ENCODE measurements at regions not wholly inside any gene's neighbourhood (a gene's known extent, or its start where the extent isn't known, plus 50 kb on each side); places are given as distances from the start of the nearest gene placed in this dataset.

DNA sequence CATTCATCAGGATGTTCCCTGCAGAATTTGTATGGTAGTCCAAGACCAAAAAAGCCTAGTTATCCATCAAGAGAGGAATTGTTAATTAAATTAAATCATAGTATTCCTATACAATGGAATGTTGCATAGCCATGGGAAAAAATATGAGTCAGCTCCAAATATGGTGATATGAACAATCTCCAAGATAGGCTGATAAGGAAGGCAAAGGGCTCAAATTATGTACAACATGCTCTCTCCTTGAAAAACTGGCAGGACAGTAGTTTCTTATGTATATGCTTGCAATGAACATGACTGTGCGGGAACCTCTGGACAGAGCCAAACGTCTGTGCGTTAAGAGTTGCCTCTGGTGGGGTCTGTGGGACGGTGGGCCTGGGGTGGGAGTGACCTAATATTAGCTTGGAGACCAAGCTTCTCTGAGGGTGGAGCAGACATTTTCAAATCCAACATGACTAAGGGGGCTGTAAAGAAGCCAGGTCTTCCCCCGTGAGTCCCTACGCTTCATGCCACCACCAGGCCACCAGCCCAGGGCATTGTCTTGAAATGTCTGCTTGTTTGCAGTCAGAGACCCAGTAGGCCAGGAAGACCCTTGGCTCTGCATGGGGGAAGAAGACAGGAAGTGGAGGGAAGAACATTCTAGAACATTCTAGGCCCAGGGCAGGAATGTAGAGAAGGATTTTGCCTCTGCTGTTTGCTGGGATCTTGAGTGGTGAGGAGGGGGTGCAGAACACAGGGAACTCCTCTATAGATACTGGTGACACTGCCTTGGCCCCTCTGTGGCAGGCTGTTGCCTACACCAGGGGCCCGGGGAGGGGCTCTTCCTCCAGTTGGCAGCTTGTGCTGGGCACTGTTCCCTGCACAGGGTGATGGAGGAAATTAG, 244.0 kb upstream of the HS6ST1 start:
- TF ChIP-seq, protein P1, sequence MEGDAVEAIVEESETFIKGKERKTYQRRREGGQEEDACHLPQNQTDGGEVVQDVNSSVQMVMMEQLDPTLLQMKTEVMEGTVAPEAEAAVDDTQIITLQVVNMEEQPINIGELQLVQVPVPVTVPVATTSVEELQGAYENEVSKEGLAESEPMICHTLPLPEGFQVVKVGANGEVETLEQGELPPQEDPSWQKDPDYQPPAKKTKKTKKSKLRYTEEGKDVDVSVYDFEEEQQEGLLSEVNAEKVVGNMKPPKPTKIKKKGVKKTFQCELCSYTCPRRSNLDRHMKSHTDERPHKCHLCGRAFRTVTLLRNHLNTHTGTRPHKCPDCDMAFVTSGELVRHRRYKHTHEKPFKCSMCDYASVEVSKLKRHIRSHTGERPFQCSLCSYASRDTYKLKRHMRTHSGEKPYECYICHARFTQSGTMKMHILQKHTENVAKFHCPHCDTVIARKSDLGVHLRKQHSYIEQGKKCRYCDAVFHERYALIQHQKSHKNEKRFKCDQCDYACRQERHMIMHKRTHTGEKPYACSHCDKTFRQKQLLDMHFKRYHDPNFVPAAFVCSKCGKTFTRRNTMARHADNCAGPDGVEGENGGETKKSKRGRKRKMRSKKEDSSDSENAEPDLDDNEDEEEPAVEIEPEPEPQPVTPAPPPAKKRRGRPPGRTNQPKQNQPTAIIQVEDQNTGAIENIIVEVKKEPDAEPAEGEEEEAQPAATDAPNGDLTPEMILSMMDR (IDR thresholded peaks at IDR 0.05), result no peak
- TF ChIP-seq EP300 (IDR thresholded peaks at IDR 0.05) (no peak), POLR2A (IDR thresholded peaks at IDR 0.05) (no peak)

Data from gastroesophageal sphincter (tissue), 3 donors.